Astrocyte (in vitro differentiated cells and primary cell): ENCODE measurements at regions not wholly inside any gene's neighbourhood (a gene's known extent, or its start where the extent isn't known, plus 50 kb on each side); places are given as distances from the start of the nearest gene placed in this dataset.

Source experiments
- DNase-seq: peaks from one replicate; pipeline ENCODE4 v3.0.0-alpha.2; 2010; ENCODE audit warnings: low read depth
- FAIRE-seq: peaks from 2 replicates; lab custom pipeline; 2011; peaks lifted over from hg19 to GRCh38; lab: Jason Lieb, UNC
- H2AFZ ChIP-seq: 2 replicates; pipeline ENCODE4 v1.6.0; 2012; ENCODE audit warnings: low read depth, low read length, inconsistent platforms
- H3K27ac ChIP-seq: 2 replicates; pipeline ENCODE4 v1.5.1; 2011; ENCODE audit warnings: low read depth, low read length, inconsistent platforms
- H3K27me3 ChIP-seq: 2 replicates; pipeline ENCODE4 v1.6.0; 2011; ENCODE audit warnings: low read length, inconsistent platforms; ENCODE audit not compliant: insufficient read depth
- H3K36me3 ChIP-seq: 2 replicates; pipeline ENCODE4 v1.5.1; 2011; ENCODE audit warnings: low read length, inconsistent platforms; ENCODE audit not compliant: insufficient read depth
- H3K4me1 ChIP-seq: 2 replicates; pipeline ENCODE4 v1.5.1; 2011; ENCODE audit warnings: low read length, inconsistent platforms; ENCODE audit not compliant: insufficient read depth
- H3K4me2 ChIP-seq: 2 replicates; pipeline ENCODE4 v1.6.0; 2012; ENCODE audit warnings: low read length, inconsistent platforms
- H3K4me3 ChIP-seq: 2 replicates; pipeline ENCODE4 v1.5.1; 2011; ENCODE audit warnings: low read depth, mild to moderate bottlenecking, low read length, inconsistent platforms; ENCODE audit not compliant: insufficient read depth
- H3K79me2 ChIP-seq: 2 replicates; pipeline ENCODE4 v1.6.0; 2012; ENCODE audit warnings: mild to moderate bottlenecking, low read length, inconsistent platforms; ENCODE audit not compliant: insufficient read depth
- H3K9ac ChIP-seq: 2 replicates; pipeline ENCODE4 v1.6.0; 2012; ENCODE audit warnings: mild to moderate bottlenecking, low read length, inconsistent platforms
- H3K9me3 ChIP-seq: 2 replicates; pipeline ENCODE4 v1.5.1; 2012; ENCODE audit warnings: low read depth, mild to moderate bottlenecking, low read length, inconsistent platforms; ENCODE audit not compliant: insufficient read depth
- H4K20me1 ChIP-seq: 2 replicates; pipeline ENCODE4 v1.6.0; 2012; ENCODE audit warnings: low read length, inconsistent platforms; ENCODE audit not compliant: insufficient read depth
- H3K27ac Mint-ChIP-seq: one replicate; pipeline ENCODE4 v1.8.0; 2021; ENCODE audit warnings: mild to moderate bottlenecking, mixed read lengths; ENCODE audit not compliant: unreplicated experiment
- H3K27me3 Mint-ChIP-seq: one replicate; pipeline ENCODE4 v1.8.0; 2021; ENCODE audit warnings: low read depth, mixed read lengths; ENCODE audit not compliant: unreplicated experiment
- H3K36me3 Mint-ChIP-seq: one replicate; pipeline ENCODE4 v1.8.0; 2021; ENCODE audit warnings: low read depth, mixed read lengths; ENCODE audit not compliant: unreplicated experiment
- H3K4me1 Mint-ChIP-seq: one replicate; pipeline ENCODE4 v1.8.0; 2021; ENCODE audit warnings: low read depth, mixed read lengths; ENCODE audit not compliant: unreplicated experiment
- H3K4me3 Mint-ChIP-seq: one replicate; pipeline ENCODE4 v1.8.0; 2021; ENCODE audit warnings: mild to moderate bottlenecking, moderate library complexity, mixed read lengths; ENCODE audit not compliant: unreplicated experiment
- H3K9me3 Mint-ChIP-seq: one replicate; pipeline ENCODE4 v1.8.0; 2021; ENCODE audit warnings: mild to moderate bottlenecking, mixed read lengths; ENCODE audit not compliant: unreplicated experiment
- EZH2 ChIP-seq: IDR thresholded peaks from 2 replicates; pipeline ENCODE4 v1.6.1; 2012; ENCODE audit warnings: mild to moderate bottlenecking, low read length, inconsistent platforms; ENCODE audit not compliant: insufficient read depth
- TF ChIP-seq, protein P1 (sequence below): IDR thresholded peaks from 2 replicates; pipeline ENCODE4 v1.5.1; 2011; ENCODE audit warnings: low read depth, mild to moderate bottlenecking, inconsistent platforms, low read length, moderate library complexity; ENCODE audit not compliant: insufficient read depth

DNA sequence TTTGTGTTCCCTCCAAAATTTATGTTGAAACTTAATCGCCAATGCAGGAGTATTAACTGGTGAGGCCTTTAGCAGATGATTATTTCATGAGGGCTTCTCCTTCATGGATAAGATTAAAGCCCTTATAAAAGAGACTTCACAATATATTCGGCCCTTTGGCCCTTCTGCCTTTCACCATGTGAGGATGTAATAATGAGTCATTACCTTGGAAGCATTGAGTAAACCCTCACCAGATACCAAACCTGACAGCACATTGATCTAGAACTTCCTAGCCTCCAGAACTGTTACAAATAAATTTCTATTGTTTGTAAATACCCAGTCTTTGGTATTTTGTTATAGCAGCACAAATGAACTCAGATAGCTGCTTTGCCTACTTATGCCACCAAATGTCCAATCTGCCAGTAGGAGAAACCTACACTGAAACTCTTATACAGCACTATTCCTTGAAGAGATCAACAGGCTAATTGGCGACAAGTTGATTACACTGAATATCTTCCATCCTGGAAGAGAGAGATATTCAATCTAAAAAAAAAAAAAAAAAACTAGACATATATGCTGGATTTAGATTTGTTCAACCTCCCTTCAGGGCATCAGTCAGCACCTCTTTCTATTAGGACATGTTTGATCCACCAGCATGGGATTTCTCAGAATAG, 125.9 kb upstream of the COL5A2 start:
- no peak for TF ChIP-seq EZH2
- TF ChIP-seq, protein P1, sequence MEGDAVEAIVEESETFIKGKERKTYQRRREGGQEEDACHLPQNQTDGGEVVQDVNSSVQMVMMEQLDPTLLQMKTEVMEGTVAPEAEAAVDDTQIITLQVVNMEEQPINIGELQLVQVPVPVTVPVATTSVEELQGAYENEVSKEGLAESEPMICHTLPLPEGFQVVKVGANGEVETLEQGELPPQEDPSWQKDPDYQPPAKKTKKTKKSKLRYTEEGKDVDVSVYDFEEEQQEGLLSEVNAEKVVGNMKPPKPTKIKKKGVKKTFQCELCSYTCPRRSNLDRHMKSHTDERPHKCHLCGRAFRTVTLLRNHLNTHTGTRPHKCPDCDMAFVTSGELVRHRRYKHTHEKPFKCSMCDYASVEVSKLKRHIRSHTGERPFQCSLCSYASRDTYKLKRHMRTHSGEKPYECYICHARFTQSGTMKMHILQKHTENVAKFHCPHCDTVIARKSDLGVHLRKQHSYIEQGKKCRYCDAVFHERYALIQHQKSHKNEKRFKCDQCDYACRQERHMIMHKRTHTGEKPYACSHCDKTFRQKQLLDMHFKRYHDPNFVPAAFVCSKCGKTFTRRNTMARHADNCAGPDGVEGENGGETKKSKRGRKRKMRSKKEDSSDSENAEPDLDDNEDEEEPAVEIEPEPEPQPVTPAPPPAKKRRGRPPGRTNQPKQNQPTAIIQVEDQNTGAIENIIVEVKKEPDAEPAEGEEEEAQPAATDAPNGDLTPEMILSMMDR, result no peak
- H3K9me3 Mint-ChIP-seq, result no peaks in the 10 kb centered on the region
- FAIRE-seq, result peak; percentile 43
- H2AFZ ChIP-seq, result no peak overlapping the region
- no peaks in the 10 kb centered on the region for H3K79me2 ChIP-seq
- H3K4me3 ChIP-seq, result no peak overlapping the region
- no peaks in the 10 kb centered on the region for H3K4me1 ChIP-seq
- no peak overlapping the region for H3K4me2 ChIP-seq
- no peaks in the 10 kb centered on the region for H3K9me3 ChIP-seq
- peak; percentile 48 for DNase-seq
- no peaks in the 10 kb centered on the region for H4K20me1 ChIP-seq
- H3K27ac ChIP-seq, result no peak overlapping the region
- no peaks in the 10 kb centered on the region for H3K27me3 Mint-ChIP-seq
- no peak overlapping the region for H3K27ac Mint-ChIP-seq
- no peaks in the 10 kb centered on the region for H3K36me3 Mint-ChIP-seq
- H3K4me3 Mint-ChIP-seq, result no peak overlapping the region
- peaks cover 16% of the 10 kb centered on the region for H3K4me1 Mint-ChIP-seq
- H3K36me3 ChIP-seq, result no peaks in the 10 kb centered on the region
- H3K27me3 ChIP-seq, result no peaks in the 10 kb centered on the region
- no peak overlapping the region for H3K9ac ChIP-seq

DNA sequence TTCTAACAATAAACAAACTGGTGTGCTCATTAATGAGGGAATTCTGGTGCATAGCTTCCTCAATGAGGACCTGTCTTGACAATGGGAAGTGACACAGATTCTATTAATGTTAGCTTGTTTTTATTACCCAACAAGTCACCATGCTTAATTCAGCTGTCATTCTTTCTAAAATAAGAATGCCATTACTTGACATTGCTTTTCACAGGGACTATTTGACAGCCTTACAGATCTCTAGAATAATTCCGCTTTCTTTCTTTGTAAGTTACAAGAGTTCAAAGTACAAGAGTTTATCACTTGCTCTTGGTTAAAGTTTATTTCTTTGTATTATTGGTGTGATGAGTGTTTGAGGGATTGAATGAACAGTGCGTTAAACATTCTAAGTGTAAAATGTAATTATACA, 127.0 kb upstream of the COL5A2 start:
- H3K27me3 ChIP-seq, result no peaks in the 10 kb centered on the region
- no peak overlapping the region for H3K4me3 ChIP-seq
- H4K20me1 ChIP-seq, result no peaks in the 10 kb centered on the region
- no peaks in the 10 kb centered on the region for H3K36me3 ChIP-seq
- Mint-ChIP-seq H3K9me3 (peaks cover 2% of the 10 kb centered on the region), H3K27me3 (no peaks in the 10 kb centered on the region), H3K4me1 (peaks cover 16% of the 10 kb centered on the region), H3K36me3 (no peaks in the 10 kb centered on the region), H3K27ac (no peak overlapping the region), H3K4me3 (no peak overlapping the region)
- no peaks in the 10 kb centered on the region for H3K4me1 ChIP-seq
- FAIRE-seq (no peak), DNase-seq (no peak)
- no peak overlapping the region for H3K27ac ChIP-seq
- TF ChIP-seq, protein P1, result no peak
- no peak overlapping the region for H3K4me2 ChIP-seq
- H2AFZ ChIP-seq, result no peak overlapping the region
- H3K79me2 ChIP-seq, result no peaks in the 10 kb centered on the region
- H3K9ac ChIP-seq, result no peak overlapping the region
- no peaks in the 10 kb centered on the region for H3K9me3 ChIP-seq

DNA sequence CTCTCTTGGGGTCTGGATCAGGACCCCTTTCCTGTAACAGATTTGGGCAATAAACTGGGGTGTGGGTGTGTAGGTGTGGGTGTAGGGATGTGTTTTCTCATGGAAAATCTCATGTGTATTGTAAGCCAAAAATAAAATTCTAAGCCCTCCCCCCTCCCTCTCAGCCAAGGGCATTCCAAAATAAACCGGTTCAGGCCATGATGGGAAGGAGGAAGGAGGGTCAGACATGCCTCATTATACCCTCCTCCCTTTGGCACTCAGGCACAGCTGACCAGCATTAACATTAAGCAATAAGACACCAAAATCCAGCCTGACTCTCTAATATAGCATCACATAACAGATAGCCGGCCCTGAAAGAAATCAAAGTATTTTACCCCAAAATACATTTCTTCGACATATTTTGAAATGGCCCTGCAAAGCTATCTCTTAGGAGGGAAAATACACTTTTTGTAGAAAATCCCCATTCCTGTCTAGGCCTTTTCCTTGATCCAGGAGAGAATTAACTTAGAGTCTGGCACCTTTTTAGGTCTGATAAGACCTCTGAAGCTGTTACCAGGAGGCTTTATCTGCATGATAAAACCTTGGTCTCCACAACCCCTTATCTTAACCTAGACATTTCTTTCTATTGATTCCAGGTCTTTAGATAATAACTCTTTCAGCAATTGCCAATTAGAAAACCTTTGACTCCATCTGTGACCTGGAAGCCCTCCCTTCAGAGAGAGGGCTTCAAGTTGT, 128.7 kb upstream of the COL5A2 start:
- Mint-ChIP-seq H3K4me1 (peaks cover 5% of the 10 kb centered on the region), H3K27ac (no peak overlapping the region), H3K9me3 (peaks cover 2% of the 10 kb centered on the region), H3K27me3 (no peaks in the 10 kb centered on the region), H3K4me3 (no peak overlapping the region), H3K36me3 (no peaks in the 10 kb centered on the region)
- no peaks in the 10 kb centered on the region for H4K20me1 ChIP-seq
- H3K4me2 ChIP-seq, result no peak overlapping the region
- no peak for TF ChIP-seq EZH2
- TF ChIP-seq, protein P1, result no peak
- no peaks in the 10 kb centered on the region for H3K4me1 ChIP-seq
- no peak overlapping the region for H3K4me3 ChIP-seq
- no peaks in the 10 kb centered on the region for H3K9me3 ChIP-seq
- H3K9ac ChIP-seq, result no peak overlapping the region
- no peaks in the 10 kb centered on the region for H3K79me2 ChIP-seq
- DNase-seq (no peak), FAIRE-seq (no peak)
- no peaks in the 10 kb centered on the region for H3K27me3 ChIP-seq
- no peaks in the 10 kb centered on the region for H3K36me3 ChIP-seq
- no peak overlapping the region for H3K27ac ChIP-seq
- no peak overlapping the region for H2AFZ ChIP-seq
